GM10266 (cell line): ENCODE measurements at regions not wholly inside any gene's neighbourhood (a gene's known extent, or its start where the extent isn't known, plus 50 kb on each side); places are given as distances from the start of the nearest gene placed in this dataset.

Experiments
- DNase-seq: peaks from one replicate; pipeline ENCODE4 v3.0.0; 2012; ENCODE audit errors: extremely low spot score
- TF ChIP-seq, protein P1 (sequence below): IDR thresholded peaks from 2 replicates; pipeline ENCODE4 v1.5.1; 2012; ENCODE audit warnings: mild to moderate bottlenecking, low read depth; ENCODE audit not compliant: control insufficient read depth, insufficient read depth; ENCODE audit errors: missing control alignments

DNA sequence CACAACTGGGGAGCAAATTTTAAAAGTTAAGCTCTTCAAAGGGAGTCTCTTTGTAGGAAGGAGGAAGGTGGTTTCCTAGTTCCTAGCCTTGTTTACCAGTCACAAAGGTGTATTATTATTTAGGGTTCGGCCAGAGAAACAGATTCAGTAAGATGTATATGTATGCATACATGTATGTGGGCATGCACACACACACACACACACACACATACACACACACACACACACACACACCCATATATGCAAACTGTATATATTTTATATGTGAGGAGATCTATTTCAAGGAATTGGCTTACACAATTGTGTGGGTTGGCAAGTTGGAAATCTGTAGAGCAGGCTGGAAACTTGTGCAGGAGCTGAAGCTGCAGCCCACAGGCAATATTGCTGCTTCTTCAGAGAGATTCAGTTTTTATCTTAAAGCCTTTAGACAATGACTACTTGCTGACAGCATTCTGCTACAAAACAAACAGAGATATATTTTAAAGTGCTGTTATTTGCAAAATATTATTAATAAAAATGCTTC, 75.3 kb upstream of the DNAH5 start:
- TF ChIP-seq, protein P1, sequence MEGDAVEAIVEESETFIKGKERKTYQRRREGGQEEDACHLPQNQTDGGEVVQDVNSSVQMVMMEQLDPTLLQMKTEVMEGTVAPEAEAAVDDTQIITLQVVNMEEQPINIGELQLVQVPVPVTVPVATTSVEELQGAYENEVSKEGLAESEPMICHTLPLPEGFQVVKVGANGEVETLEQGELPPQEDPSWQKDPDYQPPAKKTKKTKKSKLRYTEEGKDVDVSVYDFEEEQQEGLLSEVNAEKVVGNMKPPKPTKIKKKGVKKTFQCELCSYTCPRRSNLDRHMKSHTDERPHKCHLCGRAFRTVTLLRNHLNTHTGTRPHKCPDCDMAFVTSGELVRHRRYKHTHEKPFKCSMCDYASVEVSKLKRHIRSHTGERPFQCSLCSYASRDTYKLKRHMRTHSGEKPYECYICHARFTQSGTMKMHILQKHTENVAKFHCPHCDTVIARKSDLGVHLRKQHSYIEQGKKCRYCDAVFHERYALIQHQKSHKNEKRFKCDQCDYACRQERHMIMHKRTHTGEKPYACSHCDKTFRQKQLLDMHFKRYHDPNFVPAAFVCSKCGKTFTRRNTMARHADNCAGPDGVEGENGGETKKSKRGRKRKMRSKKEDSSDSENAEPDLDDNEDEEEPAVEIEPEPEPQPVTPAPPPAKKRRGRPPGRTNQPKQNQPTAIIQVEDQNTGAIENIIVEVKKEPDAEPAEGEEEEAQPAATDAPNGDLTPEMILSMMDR: no peak
- DNase-seq: no peak

DNA sequence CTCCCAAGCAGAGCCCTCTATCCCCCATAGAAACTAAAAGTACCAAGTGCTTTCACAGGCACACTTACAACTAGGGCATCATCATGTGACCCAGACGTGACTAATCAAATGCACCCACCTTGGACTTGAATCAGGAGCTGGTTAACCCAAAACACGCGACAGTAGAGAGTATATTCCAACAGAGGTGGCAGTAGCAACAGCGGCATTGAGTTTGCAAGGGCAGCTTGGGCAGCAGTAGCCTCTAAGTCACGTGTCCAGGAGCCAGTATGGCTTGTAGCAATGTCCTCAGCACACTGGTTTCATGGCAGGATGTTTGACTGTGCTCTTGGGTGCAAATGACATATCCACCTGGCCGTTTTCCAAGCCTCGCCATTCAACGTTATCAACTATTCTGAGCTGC, 73.4 kb upstream of the DNAH5 start:
- TF ChIP-seq, protein P1: no peak
- DNase-seq: no peak

DNA sequence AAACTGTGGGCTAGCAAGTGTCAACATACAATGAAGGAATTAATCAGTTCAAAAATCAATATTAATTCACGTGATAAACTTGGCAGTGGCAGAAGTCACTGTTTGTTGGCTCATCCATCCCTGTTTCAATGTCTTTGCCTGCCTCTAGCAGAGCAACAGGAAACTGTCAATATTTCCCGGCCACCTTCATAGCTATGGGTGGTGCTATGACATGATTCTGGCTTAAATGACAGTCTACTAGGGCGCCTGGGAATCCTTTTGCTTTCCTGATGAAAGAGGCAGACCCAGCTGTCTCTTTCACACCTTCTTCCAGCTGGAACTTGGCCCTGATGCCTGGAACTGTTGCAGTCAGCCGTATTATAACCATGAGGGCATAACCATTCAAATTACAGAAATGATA, 72.1 kb upstream of the DNAH5 start:
- no peak for DNase-seq
- TF ChIP-seq, protein P1: no peak

DNA sequence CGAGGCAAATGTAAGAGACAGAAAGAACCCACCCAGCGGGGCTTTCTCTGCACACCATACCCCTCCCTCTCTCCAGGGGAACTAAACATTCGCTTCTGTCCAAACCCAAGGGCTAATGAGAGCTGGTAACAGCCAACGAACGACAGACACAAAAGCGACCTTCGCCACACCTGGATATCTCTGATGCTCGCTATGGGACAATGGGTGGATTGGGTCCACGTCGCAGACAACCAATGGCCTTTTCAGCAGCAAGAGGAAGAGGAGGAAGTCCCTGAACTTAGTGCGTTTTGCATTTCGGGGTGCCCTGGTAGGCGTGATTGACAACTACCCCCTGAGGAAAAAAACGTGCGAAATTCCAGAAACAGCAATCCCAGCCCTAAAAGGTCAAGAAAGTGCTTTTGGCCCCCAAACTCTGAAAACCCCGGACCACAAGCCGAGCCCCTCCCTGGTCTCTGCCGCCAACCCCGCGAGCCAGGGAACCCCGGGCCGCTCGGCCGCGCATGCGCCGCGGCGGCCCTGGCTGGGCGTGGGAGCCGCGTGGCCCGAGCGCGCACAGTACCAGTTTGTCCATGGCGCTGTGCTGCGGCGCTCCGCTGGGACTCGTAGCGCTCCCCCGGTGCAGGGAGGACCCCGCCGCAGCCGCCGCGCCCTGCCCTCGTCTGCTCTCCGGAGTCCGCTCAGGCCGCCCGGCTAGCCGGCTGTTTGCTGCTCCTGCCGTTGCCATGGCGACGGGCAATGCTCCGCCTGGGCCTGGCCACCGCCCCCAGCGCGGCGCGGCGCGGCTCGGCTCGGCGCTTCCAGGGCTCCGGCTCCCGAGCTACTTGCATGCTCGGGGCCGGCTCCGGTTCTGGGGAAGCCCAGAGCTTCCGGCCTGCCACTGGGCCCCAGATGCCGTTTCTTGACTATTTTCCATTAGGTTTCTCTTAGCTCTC, 66.9 kb upstream of the DNAH5 start:
- DNase-seq: peak; percentile 86
- TF ChIP-seq, protein P1: peak; percentile 18

DNA sequence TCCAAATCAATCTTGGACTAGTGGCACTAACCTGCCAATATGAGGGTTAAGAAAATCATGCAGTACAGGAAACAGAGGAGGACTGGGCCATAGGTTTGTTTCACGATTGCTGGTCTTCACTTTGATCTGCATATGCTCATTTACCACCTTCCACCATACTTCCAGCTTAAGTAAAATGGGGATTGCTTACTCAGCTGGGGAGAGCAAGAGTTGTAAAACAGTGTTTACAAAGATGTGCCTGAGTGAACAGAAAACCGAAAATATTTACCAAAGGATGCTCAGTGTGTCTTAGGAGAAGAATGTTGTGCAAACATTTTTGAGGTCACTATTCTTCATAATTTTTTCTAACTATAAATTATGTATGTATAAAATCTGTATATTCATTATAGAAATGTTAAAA, 65.1 kb upstream of the DNAH5 start:
- DNase-seq: no peak
- TF ChIP-seq, protein P1: no peak

DNA sequence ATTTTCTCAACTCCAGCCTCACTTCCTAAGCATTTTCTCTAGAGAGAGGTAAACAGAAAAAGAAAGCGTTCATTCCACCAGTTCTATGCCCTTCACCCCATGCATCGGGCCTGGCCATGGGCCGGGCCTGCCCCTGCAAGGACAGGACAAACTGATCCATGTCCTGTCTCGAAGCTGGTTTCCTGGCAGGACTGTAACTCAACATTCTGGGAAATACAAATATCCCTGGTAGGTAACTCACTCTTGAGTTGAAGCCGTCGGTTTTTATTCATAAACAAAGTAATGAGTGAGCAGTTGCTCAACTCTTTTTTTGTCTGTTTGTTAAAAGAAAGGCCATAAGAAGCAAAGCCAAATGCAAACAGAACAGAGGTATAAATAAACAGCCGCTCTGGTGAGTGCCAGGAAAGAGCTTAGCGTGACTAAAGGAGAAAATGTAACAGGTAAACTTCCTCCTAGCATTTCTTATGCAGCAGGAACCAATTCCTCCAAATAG, 64.4 kb upstream of the DNAH5 start:
- TF ChIP-seq, protein P1: no peak
- no peak for DNase-seq
